SK-N-SH (cell line): ENCODE measurements at regions not wholly inside any gene's neighbourhood (a gene's known extent, or its start where the extent isn't known, plus 50 kb on each side); places are given as distances from the start of the nearest gene placed in this dataset.

Experiments
- CTCF ChIA-PET: fragments of 300-600, 350-600 bp; formaldehyde crosslinking; extraction: SDS; loops from one replicate; lab custom pipeline; 2021; lab: Yijun Ruan, JAX
- POLR2A ChIA-PET: fragments of 350-600 bp; sonication (Branson Sonifier 250); formaldehyde crosslinking; extraction: SDS; loops from one replicate; lab custom pipeline; 2020; ENCODE audit warnings: antibody characterized with exemption, inconsistent platforms; lab: Yijun Ruan, JAX
- DNase-seq: peaks from one replicate; pipeline ENCODE4 v3.0.0; 2012
- H2AFZ ChIP-seq: fragments of 200-600 bp; sonication (generic); 2 replicates; pipeline ENCODE4 v1.8.1; 2016; ENCODE audit warnings: antibody characterized with exemption, mild to moderate bottlenecking, low read depth
- H3F3A ChIP-seq: fragments of 200-600 bp; sonication (generic); replicated peaks from 2 replicates; pipeline ENCODE3; 2016; ENCODE audit warnings: antibody characterized with exemption, mild to moderate bottlenecking; ENCODE audit not compliant: insufficient read depth
- H3K27ac ChIP-seq, 2 experiments: fragments of 200-500 bp in 1 of 2; fragments of 200-600 bp in 1 of 2; sonication (Bioruptor generic) in 1 of 2; sonication (generic), shearing (Covaris generic) in 1 of 2; 2 replicates each; pipeline versions ENCODE4 v1.5.1 to v1.6.1; 2014 to 2016; ENCODE audit warnings: low read depth in 2 of 2, inconsistent platforms in 1 of 2, low read length in 1 of 2, mild to moderate bottlenecking in 1 of 2, mixed read lengths in 1 of 2
- H3K27me3 ChIP-seq: fragments of 200-600 bp; sonication (generic), shearing (Covaris generic); 2 replicates; pipeline ENCODE4 v1.6.1; 2016; ENCODE audit warnings: mixed run types; ENCODE audit not compliant: insufficient read depth
- H3K36me3 ChIP-seq, 2 experiments: fragments of 200-500 bp in 1 of 2; fragments of 200-600 bp in 1 of 2; sonication (Bioruptor generic) in 1 of 2; sonication (generic) in 1 of 2; replicated peaks in 1 of 2; 2 replicates each; pipeline versions ENCODE3 to v1.5.1; 2014 to 2016; ENCODE audit warnings: low read length in 1 of 2, mild to moderate bottlenecking in 1 of 2; ENCODE audit not compliant: insufficient read depth in 2 of 2, control insufficient read depth in 1 of 2
- H3K4me1 ChIP-seq, 2 experiments: fragments of 200-500 bp in 1 of 2; fragments of 200-600 bp in 1 of 2; sonication (Bioruptor generic) in 1 of 2; sonication (generic), shearing (Covaris generic) in 1 of 2; 2 replicates each; pipeline versions ENCODE4 v1.5.1 to v1.6.1; 2014 to 2016; ENCODE audit warnings: low read depth in 1 of 2, low read length in 1 of 2, mixed run types in 1 of 2; ENCODE audit not compliant: insufficient read depth in 2 of 2, control insufficient read depth in 1 of 2
- H3K4me2 ChIP-seq: fragments of 200-600 bp; sonication (generic), shearing (Covaris generic); 2 replicates; pipeline ENCODE4 v1.6.1; 2017; ENCODE audit warnings: mixed run types
- H3K4me3 ChIP-seq, 2 experiments: fragments of 200-500 bp in 1 of 2; fragments of 200-600 bp in 1 of 2; sonication (Bioruptor generic) in 1 of 2; sonication (generic), shearing (Covaris generic) in 1 of 2; 2 replicates each; pipeline versions ENCODE4 v1.5.1 to v1.8.1; 2014 to 2016; ENCODE audit warnings: low read depth in 2 of 2, inconsistent platforms in 1 of 2, low read length in 1 of 2, mild to moderate bottlenecking in 1 of 2, mixed read lengths in 1 of 2, moderate library complexity in 1 of 2
- H3K79me2 ChIP-seq: fragments of 200-600 bp; sonication (generic); 2 replicates; pipeline ENCODE4 v1.8.1; 2017; ENCODE audit warnings: mild to moderate bottlenecking; ENCODE audit not compliant: insufficient read depth
- H3K9ac ChIP-seq: fragments of 200-600 bp; sonication (generic); 2 replicates; pipeline ENCODE4 v1.6.1; 2017; ENCODE audit warnings: mixed run types
- H3K9me2 ChIP-seq: fragments of 200-600 bp; sonication (generic); 2 replicates; pipeline ENCODE4 v1.6.1; 2017; ENCODE audit warnings: mixed run types
- H3K9me3 ChIP-seq: fragments of 200-600 bp; sonication (generic); 2 replicates; pipeline ENCODE4 v1.6.1; 2017; ENCODE audit warnings: mixed run types, mild to moderate bottlenecking, moderate library complexity
- H4K20me1 ChIP-seq: fragments of 200-600 bp; sonication (generic); 2 replicates; pipeline ENCODE4 v1.6.1; 2017; ENCODE audit warnings: mild to moderate bottlenecking, mixed run types; ENCODE audit not compliant: insufficient read depth
- CHD2 ChIP-seq: fragments of 150-350 bp; IDR thresholded peaks from 2 replicates; pipeline ENCODE4 v1.6.1; 2018; ENCODE audit warnings: low read length; ENCODE audit not compliant: partially characterized antibody
- CTCF ChIP-seq: fragments of 200-600 bp; sonication (generic); IDR thresholded peaks from 2 replicates; pipeline ENCODE4 v1.6.1; 2017; ENCODE audit warnings: antibody characterized with exemption, mild to moderate bottlenecking, moderate library complexity
- ELF1 ChIP-seq: IDR thresholded peaks from 2 replicates; pipeline ENCODE4 v1.4.0; 2012
- EP300 ChIP-seq, 2 experiments: IDR thresholded peaks; 2 replicates each; pipeline versions ENCODE4 v1.4.0 to v1.6.1; 2012; ENCODE audit warnings: borderline replicate concordance in 1 of 2, low read depth in 1 of 2, low read length in 1 of 2
- FOSL2 ChIP-seq: IDR thresholded peaks from 2 replicates; pipeline ENCODE4 v1.4.0; 2012; ENCODE audit warnings: low read depth, mild to moderate bottlenecking, moderate library complexity, borderline replicate concordance
- FOXJ3 ChIP-seq: sonication (generic); formaldehyde crosslinking; IDR thresholded peaks from 2 replicates; pipeline ENCODE4 v1.5.1; 2020; ENCODE audit warnings: mild to moderate bottlenecking, missing genetic modification reagents
- FOXM1 ChIP-seq: IDR thresholded peaks from 2 replicates; pipeline ENCODE4 v1.4.0; 2012; ENCODE audit warnings: low read depth, mild to moderate bottlenecking
- GABPA ChIP-seq: IDR thresholded peaks from 2 replicates; pipeline ENCODE4 v1.4.0; 2012; ENCODE audit warnings: low read depth, mild to moderate bottlenecking
- GATA2 ChIP-seq: sonication (generic); formaldehyde crosslinking; IDR thresholded peaks from 2 replicates; pipeline ENCODE4 v1.5.0; 2020; ENCODE audit warnings: mild to moderate bottlenecking, missing genetic modification reagents
- IRF3 ChIP-seq: fragments of 150-350 bp; IDR thresholded peaks from 2 replicates; pipeline ENCODE4 v1.6.1; 2016; ENCODE audit warnings: mild to moderate bottlenecking, low read depth, low read length
- JUND ChIP-seq: IDR thresholded peaks from 2 replicates; pipeline ENCODE4 v1.4.0; 2012
- MAX ChIP-seq: IDR thresholded peaks from 2 replicates; pipeline ENCODE4 v1.4.0; 2012; ENCODE audit warnings: low read depth
- MXI1 ChIP-seq: IDR thresholded peaks from 2 replicates; pipeline ENCODE4 v1.6.1; 2012; ENCODE audit warnings: mild to moderate bottlenecking, low read depth, low read length, improper control_type of control experiment
- PBX3 ChIP-seq: IDR thresholded peaks from 2 replicates; pipeline ENCODE4; 2012
- RFX5 ChIP-seq: IDR thresholded peaks from 2 replicates; pipeline ENCODE4 v1.6.1; 2012; ENCODE audit warnings: mild to moderate bottlenecking, improper control_type of control experiment, low read length
- RXRA ChIP-seq: IDR thresholded peaks from 2 replicates; pipeline ENCODE4 v1.4.0; 2012; ENCODE audit warnings: low read depth, mild to moderate bottlenecking, borderline replicate concordance
- TAF1 ChIP-seq: IDR thresholded peaks from 2 replicates; pipeline ENCODE4 v1.6.1; 2012; ENCODE audit warnings: low read depth, mild to moderate bottlenecking, low read length, moderate library complexity, borderline replicate concordance
- TCF12 ChIP-seq: IDR thresholded peaks from 2 replicates; pipeline ENCODE4 v1.4.0; 2012
- TEAD4 ChIP-seq: IDR thresholded peaks from 2 replicates; pipeline ENCODE4 v1.4.0; 2012; ENCODE audit warnings: mild to moderate bottlenecking, borderline replicate concordance; ENCODE audit not compliant: insufficient read depth
- YY1 ChIP-seq: IDR thresholded peaks from 2 replicates; pipeline ENCODE4 v1.4.0; 2012; ENCODE audit warnings: low read depth, mild to moderate bottlenecking
- WGBS: methylation state at CpG from one replicate; pipeline ENCODE4 v1.1.6; 2017; ENCODE audit warnings: low lambda C conversion rate; 5-methylcytosine and 5-hydroxymethylcytosine counted together

GRCh38 chr1:188425687-188426086 lies 1596.9 kb downstream of the PLA2G4A start:
- DNase-seq = no peak
- Histone ChIP-seq H2AFZ (peak overlapping the region; percentile 64; the same call in 1 of the 2 replicates), H3K4me3 (no peak overlapping the region)
- TF ChIP-seq TCF12 (peak; percentile 56), FOSL2 (peak; percentile 68; the same call in 1 of the 2 replicates), ELF1 (no peak), PBX3 (peak; percentile 20; the same call in 1 of the 2 replicates), GABPA (no peak), TAF1 (no peak), RFX5 (no peak), IRF3 (no peak), MXI1 (no peak), CTCF (no peak), RXRA (no peak), GATA2 (no peak), FOXJ3 (CRISPR knock-in tag) (no peak), YY1 (no peak), MAX (no peak), FOXM1 (no peak), JUND (peak; percentile 63), CHD2 (no peak), TEAD4 (peak; percentile 58; the same call in 1 of the 2 replicates), EP300 (IDR thresholded peaks at IDR 0.05; ENCODE audit: borderline replicate concordance in 1 of 2, low read depth in 1 of 2, low read length in 1 of 2) (peak in 1 of 2 experiments; percentile 73; a peak in 1 of 4 replicates)
- TF ChIP-seq, all 33 proteins: peak for 6
- no peaks in the 10 kb centered on the region for H3K9me2 ChIP-seq
- H3K36me3 ChIP-seq = no peaks in the 10 kb centered on the region
- H3K4me2 ChIP-seq = no peak overlapping the region
- H3K27me3 ChIP-seq = no peaks in the 10 kb centered on the region
- POLR2A ChIA-PET = no interaction called here
- CTCF ChIA-PET = no interaction called here
- H3K9ac ChIP-seq = no peak overlapping the region
- peaks cover 6% of the 10 kb centered on the region for H3F3A ChIP-seq
- H3K79me2 ChIP-seq = no peaks in the 10 kb centered on the region
- H3K9me3 ChIP-seq = no peaks in the 10 kb centered on the region
- no peaks in the 10 kb centered on the region for H4K20me1 ChIP-seq
- peak overlapping the region in 1 of 2 experiments; percentile 40; a peak in 2 of 4 replicates for H3K27ac ChIP-seq
- H3K4me1 ChIP-seq = peaks cover 0 to 6% of the 10 kb centered on the region in 2 experiments; a peak in 1 of 4 replicates
- WGBS = 44% methylated on average over 4 of the region's 4 CpGs
